ENCODE measurements at regions not wholly inside any gene's neighbourhood (a gene's known extent, or its start where the extent isn't known, plus 50 kb on each side); places are given as distances from the start of the nearest gene placed in this dataset.

DNA sequence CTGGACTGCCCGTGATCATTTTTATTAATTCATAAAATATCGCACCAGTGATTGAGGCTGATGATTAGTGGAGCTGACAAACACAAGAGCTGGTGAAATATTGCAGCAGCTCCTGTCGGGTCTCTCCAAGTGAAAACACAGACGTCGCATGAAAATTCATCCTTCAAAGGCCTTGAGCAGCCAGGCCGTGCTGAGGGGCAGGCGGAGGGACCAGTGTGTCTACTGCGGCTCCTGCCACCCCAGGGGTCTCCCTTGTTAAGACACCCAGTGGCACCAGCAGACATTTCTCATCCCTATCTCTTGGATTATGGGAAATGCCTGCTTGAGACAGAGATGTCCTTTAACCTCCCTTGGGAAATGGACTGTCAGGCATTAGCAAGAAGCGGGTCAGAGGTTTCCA lies 289.4 kb upstream of the TLE3 start:
- TF ChIP-seq YY1 (IDR thresholded peaks at IDR 0.05; ENCODE audit: low read depth), result no peak
- TF ChIP-seq TAF1 (IDR thresholded peaks at IDR 0.05; ENCODE audit: low read depth), result no peak
- TF ChIP-seq NFIC (IDR thresholded peaks at IDR 0.05), result no peak
- no peak for TF ChIP-seq EGR1 (IDR thresholded peaks at IDR 0.05)
- no peak for TF ChIP-seq CREB1 (IDR thresholded peaks at IDR 0.05; ENCODE audit: low read depth)
- TF ChIP-seq, protein P1, sequence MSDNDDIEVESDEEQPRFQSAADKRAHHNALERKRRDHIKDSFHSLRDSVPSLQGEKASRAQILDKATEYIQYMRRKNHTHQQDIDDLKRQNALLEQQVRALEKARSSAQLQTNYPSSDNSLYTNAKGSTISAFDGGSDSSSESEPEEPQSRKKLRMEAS (IDR thresholded peaks at IDR 0.05), result no peak
- TF ChIP-seq, protein P2, sequence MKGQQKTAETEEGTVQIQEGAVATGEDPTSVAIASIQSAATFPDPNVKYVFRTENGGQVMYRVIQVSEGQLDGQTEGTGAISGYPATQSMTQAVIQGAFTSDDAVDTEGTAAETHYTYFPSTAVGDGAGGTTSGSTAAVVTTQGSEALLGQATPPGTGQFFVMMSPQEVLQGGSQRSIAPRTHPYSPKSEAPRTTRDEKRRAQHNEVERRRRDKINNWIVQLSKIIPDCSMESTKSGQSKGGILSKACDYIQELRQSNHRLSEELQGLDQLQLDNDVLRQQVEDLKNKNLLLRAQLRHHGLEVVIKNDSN (IDR thresholded peaks at IDR 0.05), result no peak
- TF ChIP-seq, protein P3, sequence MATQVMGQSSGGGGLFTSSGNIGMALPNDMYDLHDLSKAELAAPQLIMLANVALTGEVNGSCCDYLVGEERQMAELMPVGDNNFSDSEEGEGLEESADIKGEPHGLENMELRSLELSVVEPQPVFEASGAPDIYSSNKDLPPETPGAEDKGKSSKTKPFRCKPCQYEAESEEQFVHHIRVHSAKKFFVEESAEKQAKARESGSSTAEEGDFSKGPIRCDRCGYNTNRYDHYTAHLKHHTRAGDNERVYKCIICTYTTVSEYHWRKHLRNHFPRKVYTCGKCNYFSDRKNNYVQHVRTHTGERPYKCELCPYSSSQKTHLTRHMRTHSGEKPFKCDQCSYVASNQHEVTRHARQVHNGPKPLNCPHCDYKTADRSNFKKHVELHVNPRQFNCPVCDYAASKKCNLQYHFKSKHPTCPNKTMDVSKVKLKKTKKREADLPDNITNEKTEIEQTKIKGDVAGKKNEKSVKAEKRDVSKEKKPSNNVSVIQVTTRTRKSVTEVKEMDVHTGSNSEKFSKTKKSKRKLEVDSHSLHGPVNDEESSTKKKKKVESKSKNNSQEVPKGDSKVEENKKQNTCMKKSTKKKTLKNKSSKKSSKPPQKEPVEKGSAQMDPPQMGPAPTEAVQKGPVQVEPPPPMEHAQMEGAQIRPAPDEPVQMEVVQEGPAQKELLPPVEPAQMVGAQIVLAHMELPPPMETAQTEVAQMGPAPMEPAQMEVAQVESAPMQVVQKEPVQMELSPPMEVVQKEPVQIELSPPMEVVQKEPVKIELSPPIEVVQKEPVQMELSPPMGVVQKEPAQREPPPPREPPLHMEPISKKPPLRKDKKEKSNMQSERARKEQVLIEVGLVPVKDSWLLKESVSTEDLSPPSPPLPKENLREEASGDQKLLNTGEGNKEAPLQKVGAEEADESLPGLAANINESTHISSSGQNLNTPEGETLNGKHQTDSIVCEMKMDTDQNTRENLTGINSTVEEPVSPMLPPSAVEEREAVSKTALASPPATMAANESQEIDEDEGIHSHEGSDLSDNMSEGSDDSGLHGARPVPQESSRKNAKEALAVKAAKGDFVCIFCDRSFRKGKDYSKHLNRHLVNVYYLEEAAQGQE (IDR thresholded peaks at IDR 0.05; ENCODE audit: low read depth), result no peak
- TF ChIP-seq ZBTB7A (IDR thresholded peaks at IDR 0.05; ENCODE audit: low read depth), result no peak
- TF ChIP-seq TCF12 (IDR thresholded peaks at IDR 0.05; ENCODE audit: low read depth), result no peak

DNA sequence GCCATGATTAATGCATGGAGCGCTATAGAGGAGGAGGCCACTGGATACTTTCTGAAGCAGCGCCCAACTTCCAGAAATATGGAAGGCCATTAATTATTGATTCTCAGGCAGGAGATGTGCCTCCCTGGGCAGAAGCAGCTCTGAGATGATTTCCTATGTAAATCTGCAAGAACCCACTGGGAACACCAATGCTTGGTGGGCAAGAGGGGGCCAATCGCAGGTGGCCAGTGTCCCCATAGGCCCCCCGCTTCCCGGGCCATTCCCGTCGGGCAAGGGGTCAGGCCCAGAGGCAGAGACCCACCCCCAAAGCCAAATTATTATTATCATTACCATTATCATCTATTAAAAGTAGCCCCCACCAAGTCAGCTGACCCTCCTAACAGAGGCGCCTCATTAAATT lies 288.0 kb upstream of the TLE3 start:
- TF ChIP-seq TCF12 (IDR thresholded peaks at IDR 0.05; ENCODE audit: low read depth) (no peak), NFIC (IDR thresholded peaks at IDR 0.05) (no peak), YY1 (IDR thresholded peaks at IDR 0.05; ENCODE audit: low read depth) (no peak)

DNA sequence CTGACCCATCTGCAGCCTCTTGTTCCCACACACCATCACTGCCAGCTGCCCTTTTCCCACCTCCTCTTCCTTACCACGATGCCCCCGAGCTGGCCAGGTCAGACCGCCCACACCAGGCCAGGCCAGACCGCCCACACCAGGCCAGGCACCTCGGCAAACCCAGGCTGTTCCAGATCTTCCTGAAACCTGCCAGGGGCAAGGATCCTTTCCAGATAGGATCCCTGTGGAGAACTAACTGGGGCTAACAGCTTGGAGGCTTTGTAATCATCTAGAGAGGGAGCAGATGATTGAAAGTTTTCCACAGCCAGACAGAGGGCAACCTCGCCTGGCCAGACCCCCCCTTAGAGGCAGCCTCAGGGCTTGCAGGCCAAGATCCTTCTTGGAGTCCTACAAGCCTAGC lies 287.3 kb upstream of the TLE3 start:
- TF ChIP-seq, protein P3 (IDR thresholded peaks at IDR 0.05; ENCODE audit: low read depth), result no peak
- no peak for TF ChIP-seq TCF12 (IDR thresholded peaks at IDR 0.05; ENCODE audit: low read depth)
- TF ChIP-seq TEAD4 (IDR thresholded peaks at IDR 0.05), result no peak
- no peak for TF ChIP-seq CEBPB (IDR thresholded peaks at IDR 0.05)
- no peak for TF ChIP-seq CREB1 (IDR thresholded peaks at IDR 0.05; ENCODE audit: low read depth)
- no peak for TF ChIP-seq NFIC (IDR thresholded peaks at IDR 0.05)
- TF ChIP-seq EP300 (IDR thresholded peaks at IDR 0.05; ENCODE audit: borderline replicate concordance), result no peak
- TF ChIP-seq FOXM1 (IDR thresholded peaks at IDR 0.05; ENCODE audit: borderline replicate concordance, low read depth), result no peak
- no peak for TF ChIP-seq YY1 (IDR thresholded peaks at IDR 0.05; ENCODE audit: low read depth)
- no peak for TF ChIP-seq ZBTB7A (IDR thresholded peaks at IDR 0.05; ENCODE audit: low read depth)
- TF ChIP-seq RAD21 (IDR thresholded peaks at IDR 0.05; ENCODE audit: low read depth), result no peak
- no peak for TF ChIP-seq EGR1 (IDR thresholded peaks at IDR 0.05)
- TF ChIP-seq TAF1 (IDR thresholded peaks at IDR 0.05; ENCODE audit: low read depth), result no peak
- TF ChIP-seq, protein P2 (IDR thresholded peaks at IDR 0.05), result no peak
- TF ChIP-seq, protein P1 (IDR thresholded peaks at IDR 0.05), result no peak

DNA sequence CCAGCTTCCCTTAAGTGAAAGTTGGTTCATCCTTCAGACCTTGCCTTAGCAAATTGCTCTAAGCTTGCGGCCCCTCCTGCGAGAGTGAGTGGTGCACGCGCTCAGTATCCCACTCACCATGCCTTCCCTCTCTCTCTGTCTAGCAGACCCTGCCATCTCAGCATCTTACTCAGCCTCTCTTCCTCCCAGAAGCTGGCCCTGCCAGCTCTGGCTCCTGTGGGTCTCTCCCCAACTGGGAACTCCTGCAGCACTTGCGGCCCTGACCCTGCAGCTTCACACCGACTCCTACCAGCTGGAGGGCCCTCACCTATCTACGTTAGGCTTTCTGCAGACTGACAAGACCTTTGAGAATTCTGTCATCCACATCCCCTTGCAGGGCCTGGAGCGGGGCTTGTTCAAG lies 286.1 kb upstream of the TLE3 start:
- no peak for TF ChIP-seq TEAD4 (IDR thresholded peaks at IDR 0.05)
- TF ChIP-seq, protein P3 (IDR thresholded peaks at IDR 0.05; ENCODE audit: low read depth), result no peak
- TF ChIP-seq, protein P1 (IDR thresholded peaks at IDR 0.05), result no peak
- no peak for TF ChIP-seq EGR1 (IDR thresholded peaks at IDR 0.05)
- TF ChIP-seq, protein P2 (IDR thresholded peaks at IDR 0.05), result no peak
- no peak for TF ChIP-seq RAD21 (IDR thresholded peaks at IDR 0.05; ENCODE audit: low read depth)
- no peak for TF ChIP-seq CREB1 (IDR thresholded peaks at IDR 0.05; ENCODE audit: low read depth)
- TF ChIP-seq TAF1 (IDR thresholded peaks at IDR 0.05; ENCODE audit: low read depth), result no peak
- TF ChIP-seq FOXM1 (IDR thresholded peaks at IDR 0.05; ENCODE audit: borderline replicate concordance, low read depth), result no peak
- no peak for TF ChIP-seq NFIC (IDR thresholded peaks at IDR 0.05)
- TF ChIP-seq ZBTB7A (IDR thresholded peaks at IDR 0.05; ENCODE audit: low read depth), result no peak
- TF ChIP-seq YY1 (IDR thresholded peaks at IDR 0.05; ENCODE audit: low read depth), result no peak

Measured in Ishikawa (cell line).